ENCODE measurements at regions not wholly inside any gene's neighbourhood (a gene's known extent, or its start where the extent isn't known, plus 50 kb on each side); places are given as distances from the start of the nearest gene placed in this dataset.
"Not testable (repeated sequence)": the region's sequence is repeated elsewhere in the genome, so short reads cannot be mapped to it uniquely, and the experiment has no call there.

GRCh38 chr1:195866781-195867222 is 741.4 kb downstream of the KCNT2 start:
- H3K4me1 ChIP-seq (ENCODE audit: control insufficient read depth in 2 of 2, insufficient read depth in 2 of 2, low read length in 2 of 2), result no peaks in the 10 kb centered on the region
- no peaks in the 10 kb centered on the region for H3K27me3 ChIP-seq (ENCODE audit: control insufficient read depth in 2 of 2, insufficient read depth in 1 of 2, low read length in 1 of 2)
- H3K36me3 ChIP-seq (ENCODE audit: control insufficient read depth in 2 of 2, insufficient read depth in 2 of 2, low read length in 1 of 2), result no peaks in the 10 kb centered on the region
- 95% methylated on average over 1 of the region's 1 CpG for WGBS
- DNase-seq (ENCODE audit: low read depth in 6 of 9, low spot score in 9 of 9), result no peak
- no peak overlapping the region for H3K4me3 ChIP-seq (ENCODE audit: low read length in 2 of 2)
- H3K9me3 ChIP-seq (ENCODE audit: control insufficient read depth in 2 of 2, insufficient read depth in 1 of 2, low read length in 1 of 2), result no peaks in the 10 kb centered on the region
- H3K27ac ChIP-seq (ENCODE audit: low read depth in 1 of 2, low read length in 1 of 2), result no peak overlapping the region

- H3K4me3 ChIP-seq (ENCODE audit: low read length in 2 of 2), result no peak overlapping the region
- H3K36me3 ChIP-seq (ENCODE audit: control insufficient read depth in 2 of 2, insufficient read depth in 2 of 2, low read length in 1 of 2), result no peaks in the 10 kb centered on the region
- no peak for DNase-seq (ENCODE audit: low read depth in 6 of 9, low spot score in 9 of 9)
- H3K27me3 ChIP-seq (ENCODE audit: control insufficient read depth in 2 of 2, insufficient read depth in 1 of 2, low read length in 1 of 2), result no peaks in the 10 kb centered on the region
- 90% methylated on average over 6 of the region's 6 CpGs for WGBS
- no peak overlapping the region for H3K27ac ChIP-seq (ENCODE audit: low read depth in 1 of 2, low read length in 1 of 2)
- no peaks in the 10 kb centered on the region for H3K4me1 ChIP-seq (ENCODE audit: control insufficient read depth in 2 of 2, insufficient read depth in 2 of 2, low read length in 2 of 2)
- H3K9me3 ChIP-seq (ENCODE audit: control insufficient read depth in 2 of 2, insufficient read depth in 1 of 2, low read length in 1 of 2), result no peaks in the 10 kb centered on the region
Measured at GRCh38 chr1:195866091-195866780, 742.0 kb downstream of the KCNT2 start.

GRCh38 chr1:195851804-195852203 is 756.4 kb downstream of the KCNT2 start:
- no peaks in the 10 kb centered on the region for H3K27me3 ChIP-seq (ENCODE audit: control insufficient read depth in 2 of 2, insufficient read depth in 1 of 2, low read length in 1 of 2)
- H3K9me3 ChIP-seq (ENCODE audit: control insufficient read depth in 2 of 2, insufficient read depth in 1 of 2, low read length in 1 of 2), result no peaks in the 10 kb centered on the region
- WGBS, result over 99% methylated on average over 2 of the region's 2 CpGs
- H3K36me3 ChIP-seq (ENCODE audit: control insufficient read depth in 2 of 2, insufficient read depth in 2 of 2, low read length in 1 of 2), result no peaks in the 10 kb centered on the region
- no peak overlapping the region for H3K27ac ChIP-seq (ENCODE audit: low read depth in 1 of 2, low read length in 1 of 2)
- no peaks in the 10 kb centered on the region for H3K4me1 ChIP-seq (ENCODE audit: control insufficient read depth in 2 of 2, insufficient read depth in 2 of 2, low read length in 2 of 2)
- DNase-seq (ENCODE audit: low read depth in 6 of 9, low spot score in 9 of 9), result no peak
- no peak overlapping the region for H3K4me3 ChIP-seq (ENCODE audit: low read length in 2 of 2)

GRCh38 chr1:195851016-195851601 is 757.1 kb downstream of the KCNT2 start:
- Histone ChIP-seq H3K4me3 (ENCODE audit: low read length in 2 of 2) (no peak overlapping the region), H3K9me3 (ENCODE audit: control insufficient read depth in 2 of 2, insufficient read depth in 1 of 2, low read length in 1 of 2) (no peaks in the 10 kb centered on the region), H3K36me3 (ENCODE audit: control insufficient read depth in 2 of 2, insufficient read depth in 2 of 2, low read length in 1 of 2) (no peaks in the 10 kb centered on the region), H3K4me1 (ENCODE audit: control insufficient read depth in 2 of 2, insufficient read depth in 2 of 2, low read length in 2 of 2) (no peaks in the 10 kb centered on the region), H3K27me3 (ENCODE audit: control insufficient read depth in 2 of 2, insufficient read depth in 1 of 2, low read length in 1 of 2) (no peaks in the 10 kb centered on the region), H3K27ac (ENCODE audit: low read depth in 1 of 2, low read length in 1 of 2) (no peak overlapping the region)
- no peak for DNase-seq (ENCODE audit: low read depth in 6 of 9, low spot score in 9 of 9)
- WGBS, result 70% methylated on average over 5 of the region's 5 CpGs

GRCh38 chr1:195849180-195849579 is 759.1 kb downstream of the KCNT2 start:
- Histone ChIP-seq H3K4me1 (ENCODE audit: control insufficient read depth in 2 of 2, insufficient read depth in 2 of 2, low read length in 2 of 2) (no peaks in the 10 kb centered on the region), H3K9me3 (ENCODE audit: control insufficient read depth in 2 of 2, insufficient read depth in 1 of 2, low read length in 1 of 2) (no peaks in the 10 kb centered on the region), H3K27ac (ENCODE audit: low read depth in 1 of 2, low read length in 1 of 2) (no peak overlapping the region), H3K36me3 (ENCODE audit: control insufficient read depth in 2 of 2, insufficient read depth in 2 of 2, low read length in 1 of 2) (no peaks in the 10 kb centered on the region), H3K27me3 (ENCODE audit: control insufficient read depth in 2 of 2, insufficient read depth in 1 of 2, low read length in 1 of 2) (no peaks in the 10 kb centered on the region), H3K4me3 (ENCODE audit: low read length in 2 of 2) (no peak overlapping the region)
- WGBS, result 0% methylated on average over 1 of the region's 1 CpG
- DNase-seq (ENCODE audit: low read depth in 6 of 9, low spot score in 9 of 9), result no peak

GRCh38 chr1:195847957-195848875 is 760.0 kb downstream of the KCNT2 start:
- not testable (repeated sequence) for DNase-seq (ENCODE audit: low read depth in 6 of 9, low spot score in 9 of 9); H3K36me3 ChIP-seq (ENCODE audit: control insufficient read depth in 2 of 2, insufficient read depth in 2 of 2, low read length in 1 of 2); H3K27ac ChIP-seq (ENCODE audit: low read depth in 1 of 2, low read length in 1 of 2); H3K4me3 ChIP-seq (ENCODE audit: low read length in 2 of 2); H3K27me3 ChIP-seq (ENCODE audit: control insufficient read depth in 2 of 2, insufficient read depth in 1 of 2, low read length in 1 of 2); H3K9me3 ChIP-seq (ENCODE audit: control insufficient read depth in 2 of 2, insufficient read depth in 1 of 2, low read length in 1 of 2); H3K4me1 ChIP-seq (ENCODE audit: control insufficient read depth in 2 of 2, insufficient read depth in 2 of 2, low read length in 2 of 2)
- 92% methylated on average over 19 of the region's 19 CpGs for WGBS

GRCh38 chr1:195831789-195832188 is 776.5 kb downstream of the KCNT2 start:
- 96% methylated on average over 4 of the region's 4 CpGs for WGBS
- Histone ChIP-seq H3K4me1 (ENCODE audit: control insufficient read depth in 2 of 2, insufficient read depth in 2 of 2, low read length in 2 of 2) (no peaks in the 10 kb centered on the region), H3K36me3 (ENCODE audit: control insufficient read depth in 2 of 2, insufficient read depth in 2 of 2, low read length in 1 of 2) (no peaks in the 10 kb centered on the region), H3K9me3 (ENCODE audit: control insufficient read depth in 2 of 2, insufficient read depth in 1 of 2, low read length in 1 of 2) (no peaks in the 10 kb centered on the region), H3K4me3 (ENCODE audit: low read length in 2 of 2) (no peak overlapping the region), H3K27ac (ENCODE audit: low read depth in 1 of 2, low read length in 1 of 2) (no peak overlapping the region), H3K27me3 (ENCODE audit: control insufficient read depth in 2 of 2, insufficient read depth in 1 of 2, low read length in 1 of 2) (no peaks in the 10 kb centered on the region)
- no peak for DNase-seq (ENCODE audit: low read depth in 6 of 9, low spot score in 9 of 9)

- no peaks in the 10 kb centered on the region for H3K9me3 ChIP-seq (ENCODE audit: control insufficient read depth in 2 of 2, insufficient read depth in 1 of 2, low read length in 1 of 2)
- no peaks in the 10 kb centered on the region for H3K27me3 ChIP-seq (ENCODE audit: control insufficient read depth in 2 of 2, insufficient read depth in 1 of 2, low read length in 1 of 2)
- H3K4me3 ChIP-seq (ENCODE audit: low read length in 2 of 2), result no peak overlapping the region
- H3K4me1 ChIP-seq (ENCODE audit: control insufficient read depth in 2 of 2, insufficient read depth in 2 of 2, low read length in 2 of 2), result no peaks in the 10 kb centered on the region
- H3K27ac ChIP-seq (ENCODE audit: low read depth in 1 of 2, low read length in 1 of 2), result no peak overlapping the region
- no peaks in the 10 kb centered on the region for H3K36me3 ChIP-seq (ENCODE audit: control insufficient read depth in 2 of 2, insufficient read depth in 2 of 2, low read length in 1 of 2)
- no peak for DNase-seq (ENCODE audit: low read depth in 6 of 9, low spot score in 9 of 9)
Measured at GRCh38 chr1:195828325-195828724, 779.9 kb downstream of the KCNT2 start.

- no peaks in the 10 kb centered on the region for H3K9me3 ChIP-seq (ENCODE audit: control insufficient read depth in 2 of 2, insufficient read depth in 1 of 2, low read length in 1 of 2)
- no peaks in the 10 kb centered on the region for H3K27me3 ChIP-seq (ENCODE audit: control insufficient read depth in 2 of 2, insufficient read depth in 1 of 2, low read length in 1 of 2)
- H3K36me3 ChIP-seq (ENCODE audit: control insufficient read depth in 2 of 2, insufficient read depth in 2 of 2, low read length in 1 of 2), result no peaks in the 10 kb centered on the region
- DNase-seq (ENCODE audit: low read depth in 6 of 9, low spot score in 9 of 9), result no peak
- no peaks in the 10 kb centered on the region for H3K4me1 ChIP-seq (ENCODE audit: control insufficient read depth in 2 of 2, insufficient read depth in 2 of 2, low read length in 2 of 2)
- H3K27ac ChIP-seq (ENCODE audit: low read depth in 1 of 2, low read length in 1 of 2), result no peak overlapping the region
- H3K4me3 ChIP-seq (ENCODE audit: low read length in 2 of 2), result no peak overlapping the region
- 80% methylated on average over 3 of the region's 3 CpGs for WGBS
Measured at GRCh38 chr1:195820925-195821324, 787.3 kb downstream of the KCNT2 start.
